B cell (primary cell): ENCODE measurements at regions not wholly inside any gene's neighbourhood (a gene's known extent, or its start where the extent isn't known, plus 50 kb on each side); places are given as distances from the start of the nearest gene placed in this dataset.

Experiments used
- ATAC-seq: fragments of 200-7000 bp; cut with Tn5 transposase; one replicate; pipeline ENCODE4 v1.10.0; 2021; ENCODE audit warnings: low read depth, mild to moderate bottlenecking, moderate number of reproducible peaks, moderate library complexity
- CTCF ChIA-PET: fragments of 350-600 bp; sonication (Branson Sonifier 250); formaldehyde crosslinking; loops from one replicate; lab custom pipeline; 2021; ENCODE audit warnings: antibody characterized with exemption, inconsistent platforms; lab: Charles Lee
- POLR2A ChIA-PET: fragments of 350-600 bp; sonication (Branson Sonifier 250); formaldehyde crosslinking; loops from one replicate; lab custom pipeline; 2021; ENCODE audit warnings: antibody characterized with exemption; lab: Charles Lee
- DNase-seq: peaks from one replicate; pipeline ENCODE4 v3.0.0; 2013
- H2AFZ ChIP-seq: 2 replicates; pipeline ENCODE4 v1.6.1; 2012; ENCODE audit warnings: mild to moderate bottlenecking, low read depth, low read length; ENCODE audit not compliant: insufficient read depth, poor library complexity, severe bottlenecking
- H3K27ac ChIP-seq, 2 donors: 1 replicate in 1 of 2; 2 replicates in 1 of 2; pipeline ENCODE4 v1.5.1; 2012 to 2013; ENCODE audit warnings: low read length in 2 of 2, mild to moderate bottlenecking in 2 of 2, moderate library complexity in 1 of 2
- H3K27me3 ChIP-seq, 4 experiments: fragments of 200-600 bp in 1 of 4; sonication (generic) in 1 of 4; replicated peaks in 1 of 4; 1 replicate in 2 of 4; 2 replicates in 2 of 4; pipeline versions ENCODE4 v1.6.1 to v1.7.0; 2013 to 2016; ENCODE audit warnings: low read length in 3 of 4, mild to moderate bottlenecking in 2 of 4, mixed read lengths in 1 of 4, moderate library complexity in 1 of 4; ENCODE audit not compliant: insufficient read depth in 4 of 4, control insufficient read depth in 3 of 4; ENCODE audit errors: control extremely low read depth in 1 of 4
- H3K36me3 ChIP-seq, 2 experiments: replicated peaks in 1 of 2; 1 replicate in 1 of 2; 2 replicates in 1 of 2; pipeline versions ENCODE4 v1.6.1 to v1.7.1; 2013; ENCODE audit warnings: low read length in 1 of 2; ENCODE audit not compliant: insufficient read depth in 2 of 2, control insufficient read depth in 1 of 2; ENCODE audit errors: control extremely low read depth in 1 of 2, extremely low read depth in 1 of 2
- H3K4me1 ChIP-seq, 2 donors: fragments of 200-600 bp in 1 of 2; sonication (generic) in 1 of 2; 1 replicate in 1 of 2; 2 replicates in 1 of 2; pipeline versions ENCODE4 v1.5.1 to v1.6.1; 2013 to 2017; ENCODE audit warnings: low read length in 2 of 2; ENCODE audit not compliant: control insufficient read depth in 2 of 2, insufficient read depth in 2 of 2
- H3K4me2 ChIP-seq: replicated peaks from 2 replicates; pipeline ENCODE3; 2012; ENCODE audit warnings: mild to moderate bottlenecking, low read depth, low read length; ENCODE audit not compliant: poor library complexity, severe bottlenecking
- H3K4me3 ChIP-seq, 5 experiments: fragments of 200-600 bp in 1 of 5; sonication (generic) in 1 of 5; 1 replicate in 3 of 5; 2 replicates in 2 of 5; pipeline versions ENCODE4 v1.5.1 to v1.7.0; 2011 to 2016; ENCODE audit warnings: low read length in 4 of 5, mild to moderate bottlenecking in 4 of 5, low read depth in 2 of 5, control low read depth in 1 of 5, moderate library complexity in 1 of 5; ENCODE audit not compliant: insufficient read depth in 1 of 5; ENCODE audit errors: control extremely low read depth in 1 of 5, extremely low read depth in 1 of 5
- H3K79me2 ChIP-seq: fragments of 200-600 bp; sonication (generic); one replicate; pipeline ENCODE4 v1.6.0; 2016; ENCODE audit warnings: low read length; ENCODE audit not compliant: control insufficient read depth, insufficient read depth
- H3K9ac ChIP-seq: fragments of 200-600 bp; sonication (generic); 2 replicates; pipeline ENCODE4 v1.6.1; 2017; ENCODE audit warnings: mild to moderate bottlenecking, low read length, moderate library complexity
- H3K9me3 ChIP-seq, 3 donors: one replicate each; pipeline versions ENCODE4 v1.6.1 to v1.7.1; 2013; ENCODE audit warnings: low read length in 2 of 3; ENCODE audit not compliant: control insufficient read depth in 2 of 3, insufficient read depth in 1 of 3; ENCODE audit errors: control extremely low read depth in 1 of 3
- H4K20me1 ChIP-seq: 2 replicates; pipeline ENCODE4 v1.6.0; 2012; ENCODE audit warnings: mild to moderate bottlenecking, low read length; ENCODE audit not compliant: insufficient read depth, control insufficient read depth, poor library complexity, severe bottlenecking
- H3K27ac Mint-ChIP-seq: one replicate; pipeline ENCODE4 v1.8.0; 2021; ENCODE audit warnings: mixed read lengths
- H3K27me3 Mint-ChIP-seq: one replicate; pipeline ENCODE4 v1.8.0; 2021; ENCODE audit warnings: mixed read lengths
- H3K4me1 Mint-ChIP-seq: one replicate; pipeline ENCODE4 v1.8.0; 2021; ENCODE audit warnings: mixed read lengths
- H3K4me3 Mint-ChIP-seq: one replicate; pipeline ENCODE4 v1.8.0; 2021; ENCODE audit warnings: mixed read lengths
- H3K9me3 Mint-ChIP-seq: one replicate; pipeline ENCODE4 v1.8.0; 2022; ENCODE audit warnings: mixed read lengths; ENCODE audit not compliant: insufficient read depth
- CTCF ChIP-seq: fragments of 200-600 bp; IDR thresholded peaks from one replicate; pipeline ENCODE4 v1.8.0; 2022; ENCODE audit warnings: antibody characterized with exemption, mild to moderate bottlenecking
- EZH2 ChIP-seq: IDR thresholded peaks from 2 replicates; pipeline ENCODE4 v1.6.1; 2012; ENCODE audit warnings: borderline replicate concordance, low read depth, mild to moderate bottlenecking, moderate library complexity, low read length; ENCODE audit not compliant: insufficient read depth, poor library complexity, severe bottlenecking
- WGBS: methylation state at CpG from one replicate; pipeline ENCODE4 v1.1.5; 2013; ENCODE audit warnings: missing lambda C conversion rate; ENCODE audit not compliant: insufficient coverage; 5-methylcytosine and 5-hydroxymethylcytosine counted together
- intact Hi-C: fragments of 100-400 bp; cut with micrococcal nuclease; formaldehyde crosslinking; loops from one replicate; pipeline ENCODE4 v1.10.0; 2022

GRCh38 chr2:74080346-74080745 lies 67.4 kb downstream of the BOLA3 start:
- TF ChIP-seq EZH2 (no peak), CTCF (peak; percentile 19)
- H3K4me1 ChIP-seq, result peaks cover 3 to 6% of the 10 kb centered on the region in 2 donors
- H3K27me3 ChIP-seq, result no peaks in the 10 kb centered on the region
- Mint-ChIP-seq H3K4me1 (peaks cover 14% of the 10 kb centered on the region), H3K9me3 (no peaks in the 10 kb centered on the region), H3K27me3 (no peaks in the 10 kb centered on the region), H3K4me3 (no peak overlapping the region), H3K27ac (peak overlapping the region; percentile 81)
- peaks cover 10% of the 10 kb centered on the region for H4K20me1 ChIP-seq
- ChIA-PET POLR2A (interaction anchor here (0.7 kb wide), 1 partner anchor 79 kb away, joined by 3 read pairs; no protein-coding TSS in a partner anchor), CTCF (interaction anchor here (1.2 to 3.0 kb wide), 5 partner anchors 169 to 256 kb away, joined by 4 to 14 read pairs (median 10); no protein-coding TSS in a partner anchor)
- no peak overlapping the region for H2AFZ ChIP-seq
- 81% methylated on average over 8 of the region's 10 CpGs for WGBS
- peaks cover 22% of the 10 kb centered on the region for H3K79me2 ChIP-seq
- intact Hi-C loops, result loop anchor here (1.0 kb wide), 1 partner anchor 172 kb away; no protein-coding TSS in a partner anchor
- no peak overlapping the region for H3K4me3 ChIP-seq
- no peak overlapping the region for H3K27ac ChIP-seq
- H3K36me3 ChIP-seq, result peaks cover 13 to 67% of the 10 kb centered on the region in 2 experiments
- H3K9ac ChIP-seq, result no peak overlapping the region
- no peak for DNase-seq
- H3K4me2 ChIP-seq, result no peak overlapping the region
- ATAC-seq, result peak; percentile 46
- H3K9me3 ChIP-seq, result no peaks in the 10 kb centered on the region

GRCh38 chr2:74081030-74081762 lies 66.5 kb downstream of the BOLA3 start:
- TF ChIP-seq CTCF (no peak), EZH2 (no peak)
- no peaks in the 10 kb centered on the region for H3K27me3 ChIP-seq
- peaks cover 12% of the 10 kb centered on the region for H3K4me1 Mint-ChIP-seq
- no peak overlapping the region for H3K9ac ChIP-seq
- no peak overlapping the region for H3K27ac Mint-ChIP-seq
- no peak overlapping the region for H3K4me3 ChIP-seq
- no peak overlapping the region for H3K27ac ChIP-seq
- no peak for DNase-seq
- H3K27me3 Mint-ChIP-seq, result no peaks in the 10 kb centered on the region
- no peak overlapping the region for H3K4me2 ChIP-seq
- peaks cover 7 to 69% of the 10 kb centered on the region in 2 experiments for H3K36me3 ChIP-seq
- ChIA-PET POLR2A (no interaction called here), CTCF (interaction anchor here (1.2 to 3.0 kb wide), 5 partner anchors 170 to 257 kb away, joined by 4 to 14 read pairs (median 10); no protein-coding TSS in a partner anchor)
- peaks cover 10% of the 10 kb centered on the region for H4K20me1 ChIP-seq
- H2AFZ ChIP-seq, result no peak overlapping the region
- intact Hi-C loops, result no loop called here
- H3K9me3 Mint-ChIP-seq, result no peaks in the 10 kb centered on the region
- ATAC-seq, result no peak
- peaks cover 16% of the 10 kb centered on the region for H3K79me2 ChIP-seq
- H3K9me3 ChIP-seq, result no peaks in the 10 kb centered on the region
- WGBS, result 95% methylated on average over 12 of the region's 12 CpGs
- H3K4me1 ChIP-seq, result peaks cover 3 to 6% of the 10 kb centered on the region in 2 donors
- H3K4me3 Mint-ChIP-seq, result no peak overlapping the region
